ENCODE measurements at regions not wholly inside any gene's neighbourhood (a gene's known extent, or its start where the extent isn't known, plus 50 kb on each side); places are given as distances from the start of the nearest gene placed in this dataset.

GRCh38 chr6:169831450-169832246 lies 80.2 kb downstream of the ERMARD start:
- in situ Hi-C loops (cut with MboI; ENCODE audit: low pct_unique_long_range_greater_than_20kb, low sequenced_read_pairs, unreplicated experiment): loop anchor here (10.0 kb wide), 1 partner anchor 683 kb away; no protein-coding TSS in a partner anchor
- TF ChIP-seq CTCF (IDR thresholded peaks at IDR 0.05; ENCODE audit: extremely low read depth, insufficient read depth, missing control alignments): peak; percentile 92
- DNase-seq (ENCODE audit: low spot score): peak; percentile 81

All from GM13977 (cell line).